ENCODE measurements at regions not wholly inside any gene's neighbourhood (a gene's known extent, or its start where the extent isn't known, plus 50 kb on each side); places are given as distances from the start of the nearest gene placed in this dataset.

GRCh38 chr15:35783203-35783602 is 237.2 kb upstream of the DPH6 start:
- Mint-ChIP-seq H3K4me1 (ENCODE audit: low read depth) (no peaks in the 10 kb centered on the region), H3K36me3 (ENCODE audit: low read depth) (no peaks in the 10 kb centered on the region), H3K4me3 (no peak overlapping the region), H3K27me3 (no peaks in the 10 kb centered on the region), H3K27ac (no peak overlapping the region), H3K9me3 (no peaks in the 10 kb centered on the region)
- TF ChIP-seq CTCF (IDR thresholded peaks at IDR 0.05), result no peak
- ChIA-PET CTCF (no interaction called here), POLR2A (no interaction called here)
- intact Hi-C loops (cut with micrococcal nuclease), result no loop called here
- ATAC-seq (no peak), DNase-seq (no peak)

GRCh38 chr15:35784745-35785144 is 238.8 kb upstream of the DPH6 start:
- ATAC-seq (no peak), DNase-seq (no peak)
- Mint-ChIP-seq H3K27ac (no peak overlapping the region), H3K27me3 (no peaks in the 10 kb centered on the region), H3K4me1 (ENCODE audit: low read depth) (no peaks in the 10 kb centered on the region), H3K36me3 (ENCODE audit: low read depth) (no peaks in the 10 kb centered on the region), H3K9me3 (no peaks in the 10 kb centered on the region), H3K4me3 (no peak overlapping the region)
- CTCF ChIA-PET, result no interaction called here
- TF ChIP-seq CTCF (IDR thresholded peaks at IDR 0.05), result no peak
- intact Hi-C loops (cut with micrococcal nuclease), result no loop called here
- POLR2A ChIA-PET, result no interaction called here

GRCh38 chr15:35810007-35810406 is 264.0 kb upstream of the DPH6 start:
- no peak for TF ChIP-seq CTCF (IDR thresholded peaks at IDR 0.05)
- H3K27me3 Mint-ChIP-seq, result no peaks in the 10 kb centered on the region
- CTCF ChIA-PET, result interaction anchor here (1.2 kb wide), 1 partner anchor 59 kb away, joined by 3 read pairs; no protein-coding TSS in a partner anchor
- H3K9me3 Mint-ChIP-seq, result no peaks in the 10 kb centered on the region
- no peak overlapping the region for H3K27ac Mint-ChIP-seq
- H3K36me3 Mint-ChIP-seq (ENCODE audit: low read depth), result no peaks in the 10 kb centered on the region
- ATAC-seq (no peak), DNase-seq (no peak)
- H3K4me3 Mint-ChIP-seq, result no peak overlapping the region
- no peaks in the 10 kb centered on the region for H3K4me1 Mint-ChIP-seq (ENCODE audit: low read depth)
- intact Hi-C loops (cut with micrococcal nuclease), result no loop called here
- POLR2A ChIA-PET, result no interaction called here

GRCh38 chr15:35813573-35813972 is 267.6 kb upstream of the DPH6 start:
- Mint-ChIP-seq H3K9me3 (no peaks in the 10 kb centered on the region), H3K4me3 (no peak overlapping the region), H3K36me3 (ENCODE audit: low read depth) (no peaks in the 10 kb centered on the region), H3K4me1 (ENCODE audit: low read depth) (no peaks in the 10 kb centered on the region), H3K27ac (no peak overlapping the region), H3K27me3 (no peaks in the 10 kb centered on the region)
- TF ChIP-seq CTCF (IDR thresholded peaks at IDR 0.05), result no peak
- POLR2A ChIA-PET, result no interaction called here
- CTCF ChIA-PET, result no interaction called here
- ATAC-seq (no peak), DNase-seq (no peak)
- intact Hi-C loops (cut with micrococcal nuclease), result no loop called here

GRCh38 chr15:35818846-35819245 is 272.9 kb upstream of the DPH6 start:
- Mint-ChIP-seq H3K4me1 (ENCODE audit: low read depth) (no peaks in the 10 kb centered on the region), H3K27ac (no peak overlapping the region), H3K9me3 (no peaks in the 10 kb centered on the region), H3K4me3 (no peak overlapping the region), H3K36me3 (ENCODE audit: low read depth) (no peaks in the 10 kb centered on the region), H3K27me3 (no peaks in the 10 kb centered on the region)
- intact Hi-C loops (cut with micrococcal nuclease), result no loop called here
- CTCF ChIA-PET, result no interaction called here
- POLR2A ChIA-PET, result no interaction called here
- TF ChIP-seq CTCF (IDR thresholded peaks at IDR 0.05), result no peak
- no peak for ATAC-seq
- no peak for DNase-seq
